HG03139 (cell line): ENCODE measurements at regions not wholly inside any gene's neighbourhood (a gene's known extent, or its start where the extent isn't known, plus 50 kb on each side); places are given as distances from the start of the nearest gene placed in this dataset.

Experiments used
- ATAC-seq: cut with Tn5 transposase; IDR thresholded peaks from one replicate; pipeline ENCODE4 v1.9.1; 2021; ENCODE audit not compliant: unreplicated experiment

DNA sequence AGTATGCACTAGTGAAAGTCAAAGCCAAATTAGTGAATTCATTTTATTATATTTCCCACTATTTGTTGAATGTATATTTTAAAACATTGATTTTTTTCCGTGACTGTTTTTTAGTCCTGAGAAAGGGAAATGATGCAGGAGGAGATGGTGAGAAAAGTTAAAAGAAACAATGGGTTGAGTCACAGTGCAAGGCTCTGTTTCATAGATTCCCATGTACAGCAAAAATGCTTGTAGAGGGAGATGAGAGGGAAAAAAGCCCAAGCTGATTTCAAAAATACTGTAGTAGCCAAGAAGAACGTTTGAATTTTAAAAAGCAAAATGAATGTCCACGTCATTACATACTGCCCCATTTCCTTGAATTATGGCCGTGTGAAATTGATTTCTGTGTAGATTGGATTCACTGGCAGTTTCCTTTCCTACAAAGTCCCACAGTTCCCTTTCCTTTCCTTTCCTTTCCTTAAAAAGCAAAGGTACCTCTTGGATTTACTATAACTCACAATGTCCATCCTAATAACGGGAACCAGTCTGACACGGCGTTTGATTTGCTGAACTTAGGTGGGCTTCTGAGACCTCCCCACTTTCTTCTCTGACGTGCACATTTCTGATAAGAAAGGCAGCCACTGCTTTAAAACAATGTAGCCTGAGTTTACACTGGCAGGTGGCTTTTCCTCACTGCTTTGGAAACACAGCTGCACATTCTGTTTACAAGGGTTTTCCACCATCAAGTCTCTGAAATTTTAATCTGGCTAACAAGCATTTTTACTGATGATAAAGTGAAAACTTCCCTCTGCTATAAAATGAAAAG is 63.7 kb downstream of the SPCS3 start:
- no peak for ATAC-seq

DNA sequence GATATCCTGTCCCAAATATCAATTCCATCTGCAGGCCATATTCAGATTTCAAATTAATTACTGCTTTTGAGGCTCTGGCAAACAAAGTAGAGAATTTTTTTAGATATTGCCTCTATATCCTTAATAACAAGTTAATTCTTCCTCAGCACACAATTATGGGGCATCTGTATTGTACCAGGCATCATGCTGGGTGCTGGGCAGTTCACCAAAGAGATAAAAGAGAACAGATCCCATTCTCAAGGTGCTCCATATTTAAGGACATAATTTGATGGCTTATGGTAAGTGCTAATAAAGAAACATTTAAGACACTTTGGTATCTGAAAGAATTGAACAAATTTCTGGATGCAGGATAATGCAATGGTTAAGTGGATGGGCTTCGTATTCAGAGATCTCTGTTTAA is 65.8 kb downstream of the SPCS3 start:
- ATAC-seq, result no peak

DNA sequence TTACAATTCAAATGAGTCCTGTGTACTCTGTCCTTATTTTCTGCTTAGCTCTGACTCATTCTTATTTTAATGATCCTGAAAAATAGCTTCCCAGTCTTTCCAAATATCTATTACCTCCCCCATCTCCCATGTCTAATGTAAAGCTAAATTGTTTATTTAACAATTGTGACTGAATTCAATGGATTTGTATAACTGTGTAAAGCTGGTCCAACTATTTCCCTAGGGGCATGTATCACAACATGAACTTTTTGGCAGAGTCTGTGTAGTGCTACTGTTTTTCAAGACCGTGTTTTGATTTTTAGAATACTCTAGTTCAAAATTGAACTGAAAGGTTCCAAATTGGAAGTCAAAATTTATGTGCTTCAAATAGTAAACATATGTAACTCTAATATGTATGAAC is 67.8 kb downstream of the SPCS3 start:
- no peak for ATAC-seq

DNA sequence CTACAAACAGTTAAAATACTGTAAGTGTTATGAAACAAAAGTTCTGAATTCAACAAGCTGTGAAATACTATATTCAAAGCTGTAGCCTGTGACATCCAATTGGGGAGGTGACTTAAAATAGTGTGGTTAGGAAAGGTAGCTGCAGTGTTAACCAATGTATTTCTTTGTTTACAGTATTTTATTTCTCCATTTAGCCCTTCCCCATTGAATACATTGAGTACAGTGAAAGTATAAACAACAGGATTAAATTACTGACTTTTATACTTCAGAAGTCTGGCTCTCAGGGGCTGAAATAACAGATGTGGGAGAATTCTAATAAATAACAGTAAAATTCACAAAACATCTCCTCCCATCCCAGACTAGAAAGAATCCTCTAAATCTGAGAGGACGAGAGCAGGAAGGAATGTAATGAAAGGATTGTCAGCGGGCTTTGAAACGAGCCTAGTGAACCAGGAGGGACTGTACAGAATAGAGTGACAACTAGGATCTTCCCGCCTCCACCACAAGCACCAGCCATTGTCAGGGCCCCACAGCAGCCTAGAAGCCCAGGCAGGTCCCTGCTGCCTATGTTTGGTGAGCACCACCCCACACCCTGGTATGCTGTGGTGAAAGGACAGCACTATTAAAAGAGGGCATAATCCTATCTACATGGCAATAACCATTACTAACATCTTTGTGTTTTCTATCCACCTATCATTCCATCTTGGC is 73.7 kb downstream of the SPCS3 start:
- ATAC-seq, result no peak

DNA sequence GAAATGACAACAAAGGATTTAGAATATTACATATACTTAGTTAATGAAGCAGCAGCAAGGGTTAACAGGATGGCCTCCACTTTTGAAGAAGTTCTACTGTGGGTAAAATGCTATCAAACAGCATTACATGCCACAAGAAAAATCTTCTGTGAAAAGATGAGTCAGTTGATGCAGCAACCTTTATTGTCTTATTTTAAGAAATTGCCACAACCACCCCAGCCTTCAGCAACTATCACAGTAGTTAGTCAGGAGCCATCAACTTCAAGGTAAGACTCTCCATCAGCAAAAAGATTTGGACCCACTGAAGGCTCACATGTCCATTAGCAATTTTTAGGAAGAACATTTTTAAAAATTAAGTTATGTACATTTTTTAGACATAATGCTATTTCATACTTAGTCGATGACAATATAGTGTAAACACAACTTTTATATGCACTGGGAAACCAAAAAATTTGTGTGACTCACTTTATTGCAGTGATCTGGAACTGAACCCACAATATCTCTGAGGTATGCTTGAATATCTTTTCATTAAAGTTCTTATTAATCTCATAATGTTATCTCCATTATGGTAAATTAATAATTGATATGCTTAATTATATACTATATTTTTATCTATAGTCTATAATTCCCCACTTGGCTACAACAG is 81.2 kb downstream of the SPCS3 start:
- ATAC-seq, result no peak

DNA sequence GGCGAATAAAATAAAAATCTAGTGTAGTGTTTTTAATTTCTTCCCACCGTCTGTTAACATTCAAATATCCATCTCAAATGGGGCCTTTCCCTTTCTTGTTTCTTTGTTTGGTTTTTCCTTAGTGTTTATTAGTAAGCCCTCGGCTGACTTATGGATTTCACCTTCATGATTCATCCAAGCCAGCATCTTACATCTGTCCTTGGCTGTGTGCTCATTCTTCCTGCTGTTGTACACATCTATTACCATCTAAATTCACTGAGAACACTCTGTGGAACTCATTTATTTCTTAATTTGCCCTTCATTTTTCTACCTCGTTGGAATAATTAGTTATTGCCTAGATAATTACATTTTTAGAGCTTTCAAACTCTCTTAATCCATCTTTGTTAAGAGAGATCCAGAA is 84.9 kb downstream of the SPCS3 start:
- ATAC-seq, result no peak

DNA sequence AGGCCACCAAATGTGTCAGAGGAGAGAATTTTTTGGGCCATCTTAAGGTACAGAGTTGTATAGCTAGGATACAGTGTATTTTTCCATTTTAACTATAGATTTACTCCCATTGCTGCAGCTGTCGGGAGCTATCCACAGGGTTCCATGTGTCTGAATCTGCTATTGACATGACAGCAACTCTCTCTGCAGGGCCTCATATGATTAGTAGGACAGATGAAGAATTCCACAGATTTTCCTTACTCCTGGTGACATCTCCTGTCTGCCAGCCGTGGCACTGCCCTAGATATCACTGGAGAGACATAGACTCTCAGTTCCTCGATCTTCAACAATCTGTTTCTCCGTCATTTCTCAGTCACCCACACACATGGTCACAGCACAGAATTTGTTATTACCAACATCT is 86.5 kb downstream of the SPCS3 start:
- no peak for ATAC-seq

DNA sequence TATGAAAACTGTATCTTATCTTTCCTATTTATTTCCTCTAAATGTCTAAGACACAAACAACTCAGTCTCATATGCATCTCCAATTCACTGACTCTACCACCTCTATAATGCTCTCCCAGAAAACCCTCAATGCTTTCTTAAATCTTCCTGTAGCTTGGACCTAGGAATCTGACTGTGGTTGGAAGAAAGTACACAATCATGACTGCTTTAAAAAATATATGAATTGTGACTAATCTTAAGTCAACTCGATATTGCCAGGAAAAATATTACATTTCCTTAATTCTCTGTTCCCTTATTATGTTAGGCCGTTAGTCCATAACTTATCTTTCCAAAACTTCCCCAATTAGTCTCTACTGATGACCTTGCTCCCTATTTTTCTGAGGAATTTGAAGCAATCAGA is 87.0 kb downstream of the SPCS3 start:
- ATAC-seq, result no peak

DNA sequence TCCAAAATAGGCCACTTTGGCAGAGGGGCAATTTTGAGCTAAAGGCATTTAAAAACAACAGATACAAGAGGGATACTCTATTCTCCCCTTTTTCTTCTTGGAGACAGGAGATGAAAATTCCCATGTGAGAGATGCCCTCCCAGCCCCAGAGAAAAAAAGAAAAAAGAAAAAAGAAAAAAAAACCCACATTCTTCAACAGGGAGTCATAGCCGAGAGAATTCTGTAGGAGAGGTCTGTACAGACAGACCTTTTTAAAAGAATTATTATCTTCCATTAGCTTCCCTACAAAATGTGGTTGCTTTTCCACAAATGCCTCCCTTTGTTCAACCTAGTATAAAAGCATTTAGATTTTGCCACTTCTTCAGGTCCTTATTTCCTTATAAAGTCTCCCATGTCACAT is 89.9 kb downstream of the SPCS3 start:
- ATAC-seq, result no peak

DNA sequence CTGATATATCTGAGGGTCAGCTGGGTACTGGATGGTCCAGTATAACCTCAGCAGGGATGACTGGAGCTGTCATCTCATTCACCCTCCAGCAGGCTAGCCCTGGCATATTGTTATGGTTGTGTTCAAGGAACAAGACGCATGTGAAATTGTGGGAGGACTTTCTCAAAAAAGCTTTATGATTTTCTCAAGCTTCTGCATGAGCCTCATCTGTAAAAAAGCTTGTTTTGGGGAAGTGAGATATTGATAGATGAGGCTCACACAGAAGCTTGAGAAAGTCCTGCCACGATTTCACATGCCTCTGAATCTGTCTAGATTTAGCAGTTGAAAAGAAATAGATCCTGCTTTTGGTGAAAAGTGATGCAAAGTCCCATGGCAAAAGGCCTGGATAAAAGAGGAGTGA is 93.4 kb downstream of the SPCS3 start:
- ATAC-seq, result no peak

DNA sequence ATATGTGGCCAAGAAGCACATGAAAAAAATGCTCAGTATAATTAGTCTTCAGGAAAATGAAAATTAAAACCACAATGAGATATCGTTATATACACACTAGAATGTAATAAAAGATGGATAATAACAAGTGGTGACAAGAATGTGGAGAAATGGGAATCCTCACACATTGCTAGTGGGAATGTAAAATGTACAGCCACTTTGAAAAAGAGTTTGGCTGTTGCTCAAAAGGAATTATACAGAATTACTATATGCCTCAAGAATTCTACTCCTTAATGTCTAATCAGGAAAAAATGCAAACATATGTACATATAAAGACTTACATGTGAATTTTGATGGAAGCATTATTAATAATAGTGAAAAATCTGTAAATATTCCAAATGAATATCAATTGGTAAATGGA is 102.2 kb downstream of the SPCS3 start:
- no peak for ATAC-seq

DNA sequence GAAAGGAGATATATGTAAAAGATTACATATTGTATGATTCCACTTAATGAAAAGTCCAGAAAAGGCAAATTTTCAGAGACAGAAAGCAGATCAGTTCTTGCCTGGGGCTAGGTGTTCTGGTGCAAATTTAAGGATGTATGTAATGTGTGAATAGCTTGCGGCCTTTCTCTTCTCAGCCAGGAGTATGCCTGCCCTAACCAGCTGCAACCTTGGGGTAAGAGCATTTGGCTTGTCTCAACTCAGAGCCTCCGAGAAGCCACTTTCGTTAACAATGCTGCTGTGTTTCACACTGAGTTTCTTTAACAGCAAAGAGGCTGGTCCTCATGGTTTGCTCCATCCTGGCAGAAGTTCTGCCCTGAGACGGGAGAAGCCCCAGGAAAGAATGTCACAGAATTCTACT is 102.7 kb downstream of the SPCS3 start:
- ATAC-seq, result no peak

DNA sequence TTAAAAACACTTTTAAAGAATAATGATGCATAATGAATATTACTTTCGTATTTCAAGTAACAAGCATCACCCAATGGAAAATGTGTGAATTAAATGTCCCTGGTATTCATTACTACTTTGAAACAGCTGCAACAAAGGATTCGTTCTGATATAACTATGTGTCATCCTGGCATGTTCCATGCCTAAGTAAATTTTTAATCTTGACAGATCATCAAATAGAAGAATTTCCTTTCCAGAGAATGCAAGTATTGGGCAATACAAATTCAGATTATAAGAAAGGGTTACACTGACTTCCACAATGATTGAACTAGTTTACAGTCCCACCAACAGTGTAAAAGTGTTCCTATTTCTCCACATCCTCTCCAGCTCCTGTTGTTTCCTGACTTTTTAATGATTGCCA is 105.3 kb downstream of the SPCS3 start:
- ATAC-seq, result no peak

DNA sequence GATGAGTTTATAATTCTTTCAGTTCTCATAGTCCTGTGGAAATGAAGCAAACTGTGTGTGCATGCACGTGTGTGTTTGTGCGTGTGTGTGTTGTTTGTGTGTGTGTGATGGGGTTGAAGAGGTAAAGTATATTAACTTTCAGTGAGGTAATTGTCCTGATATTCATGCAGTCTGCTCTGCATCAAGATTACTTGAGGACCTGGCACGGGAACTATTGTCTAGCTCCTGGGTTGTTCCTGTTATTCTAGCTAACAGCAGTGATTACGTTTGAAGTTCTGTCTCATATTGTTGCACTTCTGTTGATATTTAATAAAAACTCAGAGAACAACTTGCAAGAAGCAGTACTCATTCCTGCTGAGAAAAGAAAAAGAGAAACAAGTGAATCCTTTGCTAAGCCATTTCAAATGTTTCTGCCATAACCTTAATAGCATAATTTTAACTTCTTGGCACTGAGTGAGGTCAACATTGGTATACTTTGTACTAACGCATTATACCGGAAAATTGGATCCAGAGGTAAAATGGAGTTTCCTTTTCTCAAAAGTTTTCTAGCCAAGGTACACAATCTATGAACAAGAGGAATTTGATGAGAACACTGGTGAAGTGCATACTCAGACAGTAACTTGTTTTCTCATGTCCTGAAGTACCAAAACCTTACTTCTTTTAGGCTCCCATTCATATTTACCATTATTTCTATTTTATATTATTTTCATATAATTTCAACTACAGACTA is 113.2 kb downstream of the SPCS3 start:
- no peak for ATAC-seq

DNA sequence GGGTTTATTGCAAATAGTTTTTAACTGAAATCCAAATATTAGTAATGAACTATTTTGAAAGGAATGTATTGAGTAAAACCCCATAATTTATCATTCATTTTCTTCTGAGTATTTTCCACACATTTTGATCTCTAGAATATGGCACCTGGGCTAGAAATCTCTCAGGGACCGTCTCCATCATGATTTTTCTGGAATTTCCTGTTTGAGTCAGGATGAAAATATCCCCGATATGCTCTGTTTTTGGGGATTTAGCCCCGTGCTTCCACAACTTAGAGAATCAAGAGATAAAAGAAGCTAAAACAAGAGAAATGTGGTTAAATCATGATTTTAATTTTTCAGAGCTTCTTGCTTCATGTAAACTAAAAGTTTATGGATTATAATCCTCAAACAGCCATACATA is 114.2 kb downstream of the SPCS3 start:
- no peak for ATAC-seq

DNA sequence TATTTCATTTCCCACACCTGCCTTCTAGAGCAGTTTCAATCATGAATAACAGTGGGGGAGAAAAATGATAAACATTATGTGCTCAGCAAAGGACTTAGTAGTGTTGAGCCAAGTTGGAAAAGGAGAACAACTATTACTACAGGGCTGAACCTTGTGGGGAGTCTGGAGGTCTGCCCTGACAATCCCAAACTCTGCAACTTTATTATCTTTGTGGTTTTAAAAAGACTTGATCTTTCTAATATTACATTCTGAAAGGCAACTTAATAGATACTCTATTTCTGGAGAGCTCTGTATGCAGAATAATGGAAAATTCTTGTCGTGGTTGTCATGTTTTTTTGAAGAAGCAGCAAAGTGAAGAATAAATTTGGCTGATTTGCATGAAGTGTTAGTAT is 116.1 kb downstream of the SPCS3 start:
- no peak for ATAC-seq

DNA sequence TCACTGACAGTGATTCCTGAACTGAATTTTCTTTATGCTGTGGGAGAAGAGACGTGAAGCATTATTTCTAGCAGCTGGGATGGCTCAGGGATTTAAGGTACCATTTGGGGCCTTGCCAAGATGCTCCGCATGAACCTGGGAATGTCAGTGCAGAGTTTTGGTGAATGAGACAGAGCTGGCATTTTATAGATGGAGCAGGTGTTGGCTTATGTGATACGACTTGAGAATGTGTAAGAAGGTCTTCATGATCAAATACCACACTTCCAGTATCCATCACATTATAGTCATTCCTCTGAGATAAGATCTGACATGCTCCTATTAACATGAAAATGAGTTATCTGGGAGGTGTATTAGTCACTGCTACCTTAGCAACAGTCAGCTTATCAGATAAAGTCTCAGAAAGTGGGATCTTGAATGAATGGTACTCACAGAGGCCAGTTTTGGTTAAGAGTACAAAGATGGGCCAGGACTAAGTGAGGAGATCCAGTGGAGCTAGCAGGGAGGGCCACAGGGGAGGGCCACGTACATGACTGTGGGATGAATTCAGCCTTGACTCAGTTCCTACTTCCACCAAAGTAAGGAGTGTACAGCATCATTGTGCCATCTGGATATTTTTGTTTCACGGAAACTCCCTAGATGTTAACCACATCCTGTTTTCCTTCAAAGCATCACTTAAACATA is 116.7 kb downstream of the SPCS3 start:
- ATAC-seq, result peak; percentile 29

DNA sequence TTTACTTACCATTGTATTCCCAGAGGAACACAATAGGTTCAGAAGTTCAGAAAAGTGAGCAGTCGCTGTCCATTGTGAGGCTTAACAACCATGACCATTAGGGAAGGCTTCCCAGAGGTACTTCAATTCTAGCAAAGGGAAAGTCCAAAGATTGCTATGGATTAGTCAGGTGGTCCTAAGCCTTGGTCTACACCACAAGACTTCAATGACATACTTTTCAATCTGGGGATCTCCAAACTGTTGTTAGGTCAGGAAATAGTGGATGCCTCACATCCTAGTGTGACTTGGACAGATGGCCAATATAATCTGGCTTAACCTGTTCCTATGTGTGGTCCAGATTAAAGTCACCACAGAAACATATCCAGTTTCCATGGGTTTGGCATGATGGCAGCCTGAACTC is 118.0 kb downstream of the SPCS3 start:
- ATAC-seq, result no peak

DNA sequence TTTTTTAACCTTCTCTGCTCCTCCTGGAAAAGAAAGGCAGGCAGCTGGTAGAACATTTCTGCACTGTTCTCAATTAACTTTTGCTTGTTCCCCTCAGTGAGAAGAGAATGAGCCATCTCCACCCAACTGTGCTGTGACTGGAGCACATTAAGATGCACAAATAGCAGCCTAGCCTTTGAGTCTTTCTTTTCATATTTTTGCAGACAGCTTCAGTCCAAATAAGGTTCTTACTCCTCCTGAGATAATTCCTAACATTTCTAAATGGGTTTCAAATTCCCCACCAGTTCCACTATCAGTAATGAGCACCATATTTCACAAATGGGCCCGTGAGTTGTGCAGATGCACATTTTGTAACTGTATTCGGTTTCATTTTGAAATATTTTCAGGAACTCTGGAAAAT is 118.6 kb downstream of the SPCS3 start:
- ATAC-seq, result no peak

DNA sequence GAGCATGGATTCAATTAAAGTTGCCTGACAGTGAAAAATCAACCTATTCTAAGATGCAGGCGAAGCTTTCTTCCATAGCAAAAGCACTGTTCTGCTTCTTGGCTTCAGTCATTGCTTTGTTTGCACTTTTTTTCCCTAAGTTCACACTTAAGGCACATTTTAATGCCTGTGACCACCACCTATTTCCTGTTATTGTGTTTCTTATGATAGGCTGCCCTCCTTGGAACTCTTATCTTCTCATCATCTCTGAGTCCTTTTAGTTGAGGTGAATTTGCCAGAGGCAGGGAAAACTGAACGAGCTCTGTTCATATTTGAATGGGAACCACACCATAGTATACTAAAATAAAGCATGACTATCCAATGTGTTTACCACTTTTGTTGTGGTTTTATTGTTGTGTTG is 119.8 kb downstream of the SPCS3 start:
- ATAC-seq, result no peak

DNA sequence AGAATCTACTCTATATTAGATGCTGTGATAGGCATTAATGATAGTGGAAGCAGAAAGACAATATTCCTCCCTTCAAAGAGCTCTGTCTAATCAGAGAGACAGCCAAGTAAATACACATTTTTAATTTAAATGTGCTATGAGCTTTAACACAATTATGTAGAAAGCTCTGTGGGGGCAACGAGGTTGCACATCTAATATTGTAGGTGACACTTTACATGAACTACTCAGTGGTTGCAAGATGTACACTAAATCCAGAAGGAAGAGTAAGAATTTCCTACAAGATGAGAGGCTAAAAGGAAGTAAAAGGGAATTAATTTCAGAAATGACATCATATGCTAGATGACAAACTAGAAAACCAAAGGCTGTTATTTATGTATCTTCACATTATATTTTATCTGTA is 120.9 kb downstream of the SPCS3 start:
- no peak for ATAC-seq
